WTC11 (cell line): ENCODE measurements at regions not wholly inside any gene's neighbourhood (a gene's known extent, or its start where the extent isn't known, plus 50 kb on each side); places are given as distances from the start of the nearest gene placed in this dataset.

ENCODE experiments used
- ATAC-seq: fragments of 200-7000 bp; cut with Tn5 transposase; 2 replicates; pipeline ENCODE4 v1.10.0; 2021; ENCODE audit warnings: mild to moderate bottlenecking, moderate library complexity
- CTCF ChIA-PET: fragments of 300-600 bp; sonication (Branson Sonifier 250); formaldehyde crosslinking; loops from one replicate; lab custom pipeline; 2021; ENCODE audit warnings: antibody characterized with exemption; lab: Charles Lee
- POLR2A ChIA-PET: fragments of 350-600 bp; sonication (Branson Sonifier 250); formaldehyde crosslinking; loops from one replicate; lab custom pipeline; 2021; ENCODE audit warnings: antibody characterized with exemption; lab: Charles Lee
- DNase-seq: peaks from one replicate; pipeline ENCODE4 v3.0.0; 2021; ENCODE audit warnings: low spot score
- H3K27ac Mint-ChIP-seq: 2 replicates; pipeline ENCODE4 v1.8.0; 2021; ENCODE audit warnings: mixed read lengths
- H3K27me3 Mint-ChIP-seq: 2 replicates; pipeline ENCODE4 v1.8.0; 2021; ENCODE audit warnings: low read depth, mild to moderate bottlenecking, moderate library complexity, mixed read lengths
- H3K36me3 Mint-ChIP-seq: 2 replicates; pipeline ENCODE4 v1.8.0; 2021; ENCODE audit warnings: mixed read lengths
- H3K4me1 Mint-ChIP-seq: 2 replicates; pipeline ENCODE4 v1.8.0; 2022; ENCODE audit warnings: mixed read lengths
- H3K4me3 Mint-ChIP-seq: 2 replicates; pipeline ENCODE4 v1.8.0; 2021; ENCODE audit warnings: mild to moderate bottlenecking, moderate library complexity, mixed read lengths
- H3K9me3 Mint-ChIP-seq: 2 replicates; pipeline ENCODE4 v1.8.0; 2021; ENCODE audit warnings: mixed read lengths
- ATF1 ChIP-seq: sonication (generic); formaldehyde crosslinking; IDR thresholded peaks from 2 replicates; pipeline ENCODE4 v1.8.1; 2023; ENCODE audit warnings: mild to moderate bottlenecking, moderate library complexity, missing genetic modification reagents
- CREB1 ChIP-seq: sonication (generic); formaldehyde crosslinking; IDR thresholded peaks from 2 replicates; pipeline ENCODE4 v1.8.0; 2023; ENCODE audit warnings: mild to moderate bottlenecking, missing genetic modification reagents
- CTCF ChIP-seq: fragments of 200-600 bp; IDR thresholded peaks from 2 replicates; pipeline ENCODE4 v1.8.0; 2022; ENCODE audit warnings: antibody characterized with exemption
- E2F4 ChIP-seq: sonication (generic); formaldehyde crosslinking; IDR thresholded peaks from 2 replicates; pipeline ENCODE4 v1.8.1; 2022; ENCODE audit warnings: low read depth, mild to moderate bottlenecking, moderate library complexity, missing genetic modification reagents, borderline replicate concordance
- ELF4 ChIP-seq: sonication (generic); formaldehyde crosslinking; IDR thresholded peaks from 2 replicates; pipeline ENCODE4 v1.8.1; 2022; ENCODE audit warnings: low read depth, mild to moderate bottlenecking, moderate library complexity, missing genetic modification reagents
- EMX1 ChIP-seq: fragments of 250-450 bp; sonication (Bioruptor Pico); IDR thresholded peaks from 2 replicates; pipeline ENCODE4 v1.8.0; 2021; ENCODE audit warnings: mild to moderate bottlenecking
- ESRRA ChIP-seq: sonication (generic); formaldehyde crosslinking; IDR thresholded peaks from 2 replicates; pipeline ENCODE4 v1.8.1; 2022; ENCODE audit warnings: mild to moderate bottlenecking, missing genetic modification reagents, borderline replicate concordance
- HMGA2 ChIP-seq: fragments of 250-450 bp; sonication (Bioruptor Pico); IDR thresholded peaks from 2 replicates; pipeline ENCODE4 v1.4.0; 2021; ENCODE audit warnings: mild to moderate bottlenecking, moderate library complexity
- NFYB ChIP-seq: sonication (generic); formaldehyde crosslinking; conservative IDR thresholded peaks from 2 replicates; pipeline ENCODE4 v1.8.0; 2022; ENCODE audit warnings: low read depth, missing genetic modification reagents
- OVOL2 ChIP-seq: fragments of 250-450 bp; sonication (Bioruptor Pico); IDR thresholded peaks from 2 replicates; pipeline ENCODE4 v1.9.0; 2021; ENCODE audit warnings: mild to moderate bottlenecking, borderline replicate concordance
- PRDM15 ChIP-seq: sonication (generic); formaldehyde crosslinking; IDR thresholded peaks from 2 replicates; pipeline ENCODE4 v1.8.0; 2022; ENCODE audit warnings: missing genetic modification reagents
- RORB ChIP-seq: fragments of 250-450 bp; sonication (Bioruptor Pico); IDR thresholded peaks from 2 replicates; pipeline ENCODE4 v1.9.0; 2021; ENCODE audit warnings: mild to moderate bottlenecking
- TEAD4 ChIP-seq: sonication (generic); formaldehyde crosslinking; IDR thresholded peaks from 2 replicates; pipeline ENCODE4 v1.8.0; 2022; ENCODE audit warnings: mild to moderate bottlenecking, missing genetic modification reagents
- TP53 ChIP-seq: sonication (generic); formaldehyde crosslinking; IDR thresholded peaks from 2 replicates; pipeline ENCODE4 v1.8.1; 2023; ENCODE audit warnings: mild to moderate bottlenecking, missing genetic modification reagents
- USF2 ChIP-seq: sonication (generic); formaldehyde crosslinking; IDR thresholded peaks from 2 replicates; pipeline ENCODE4 v1.8.1; 2023; ENCODE audit warnings: mild to moderate bottlenecking, missing genetic modification reagents, moderate library complexity
- ZBTB21 ChIP-seq: sonication (generic); formaldehyde crosslinking; IDR thresholded peaks from 2 replicates; pipeline ENCODE4 v1.8.1; 2023; ENCODE audit warnings: mild to moderate bottlenecking, missing genetic modification reagents, borderline replicate concordance
- ZNF232 ChIP-seq: sonication (generic); formaldehyde crosslinking; IDR thresholded peaks from 2 replicates; pipeline ENCODE4 v1.8.0; 2022; ENCODE audit warnings: mild to moderate bottlenecking, missing genetic modification reagents
- ZNF263 ChIP-seq: sonication (generic); formaldehyde crosslinking; IDR thresholded peaks from 2 replicates; pipeline ENCODE4 v1.8.1; 2022; ENCODE audit warnings: low read depth, mild to moderate bottlenecking, moderate library complexity, missing genetic modification reagents
- ZNF281 ChIP-seq: sonication (generic); formaldehyde crosslinking; IDR thresholded peaks from 2 replicates; pipeline ENCODE4 v1.8.0; 2023; ENCODE audit warnings: mild to moderate bottlenecking, missing genetic modification reagents
- ZSCAN18 ChIP-seq: fragments of 250-450 bp; sonication (Bioruptor Pico); IDR thresholded peaks from 2 replicates; pipeline ENCODE4 v2.1.2; 2022; ENCODE audit warnings: mild to moderate bottlenecking, moderate library complexity

GRCh38 chr2:71777946-71778345, 324.6 kb downstream of the DYSF start:
- Mint-ChIP-seq H3K27me3 (no peaks in the 10 kb centered on the region; the same call in none of the 2 replicates), H3K4me3 (no peak overlapping the region), H3K9me3 (peaks cover 4% of the 10 kb centered on the region; the same call in 1 of the 2 replicates), H3K4me1 (no peaks in the 10 kb centered on the region), H3K36me3 (no peaks in the 10 kb centered on the region), H3K27ac (no peak overlapping the region)
- DNase-seq (no peak), ATAC-seq (no peak)
- ChIA-PET CTCF (interaction anchor here (0.9 to 2.6 kb wide), 2 partner anchors 20 to 372 kb away, joined by 4 to 14 read pairs; no protein-coding TSS in a partner anchor), POLR2A (no interaction called here)
- TF ChIP-seq ESRRA (CRISPR knock-in tag) (no peak), USF2 (CRISPR knock-in tag) (no peak), E2F4 (CRISPR knock-in tag) (no peak), ZNF281 (CRISPR knock-in tag) (no peak), RORB (CRISPR knock-in tag) (no peak), ELF4 (CRISPR knock-in tag) (no peak), ZNF263 (CRISPR knock-in tag) (no peak), PRDM15 (CRISPR knock-in tag) (no peak), OVOL2 (no peak), HMGA2 (no peak), ZBTB21 (CRISPR knock-in tag) (no peak), EMX1 (CRISPR knock-in tag) (no peak), ZNF232 (CRISPR knock-in tag) (no peak), TP53 (CRISPR knock-in tag) (no peak)

- no peak overlapping the region for H3K4me3 Mint-ChIP-seq
- ChIA-PET POLR2A (interaction anchor here (0.6 kb wide), 1 partner anchor 174 kb away, joined by 3 read pairs; no protein-coding TSS in a partner anchor), CTCF (interaction anchor here (1.3 kb wide), 1 partner anchor 26 kb away, joined by 3 read pairs; no protein-coding TSS in a partner anchor)
- DNase-seq (no peak), ATAC-seq (no peak)
- no peaks in the 10 kb centered on the region for H3K36me3 Mint-ChIP-seq
- H3K4me1 Mint-ChIP-seq: no peaks in the 10 kb centered on the region
- no peaks in the 10 kb centered on the region; the same call in none of the 2 replicates for H3K27me3 Mint-ChIP-seq
- H3K9me3 Mint-ChIP-seq: peaks cover 6% of the 10 kb centered on the region
- no peak overlapping the region for H3K27ac Mint-ChIP-seq
- TF ChIP-seq USF2 (CRISPR knock-in tag): no peak
- no peak for TF ChIP-seq TEAD4 (CRISPR knock-in tag)
- no peak for TF ChIP-seq ATF1 (CRISPR knock-in tag)
- no peak for TF ChIP-seq CTCF
- TF ChIP-seq CREB1 (CRISPR knock-in tag): no peak
- TF ChIP-seq NFYB (CRISPR knock-in tag): no peak
- no peak for TF ChIP-seq ZSCAN18 (CRISPR knock-in tag)
Observed at GRCh38 chr2:71776227-71776626, 322.9 kb downstream of the DYSF start.
